AG08396 (cell line): ENCODE measurements at regions not wholly inside any gene's neighbourhood (a gene's known extent, or its start where the extent isn't known, plus 50 kb on each side); places are given as distances from the start of the nearest gene placed in this dataset.

ENCODE experiments used
- DNase-seq: peaks from one replicate; pipeline ENCODE4 v3.0.0; 2012; ENCODE audit warnings: low spot score, mixed read lengths

- DNase-seq = no peak
Measured at GRCh38 chr1:117809764-117810163, 119.7 kb downstream of the GDAP2 start.

- no peak for DNase-seq
Measured at GRCh38 chr1:117810553-117810952, 118.9 kb downstream of the GDAP2 start.

- peak; percentile 25 for DNase-seq
Measured at GRCh38 chr1:117812869-117813511, 116.4 kb downstream of the GDAP2 start.
